Kidney (tissue), 13 donors: ENCODE measurements at regions not wholly inside any gene's neighbourhood (a gene's known extent, or its start where the extent isn't known, plus 50 kb on each side); places are given as distances from the start of the nearest gene placed in this dataset.

Experiments used
- DNase-seq, 5 donors: peaks; one replicate each; pipeline ENCODE4 v3.0.0-alpha.2; 2013 to 2020
- FAIRE-seq: peaks from 2 replicates; lab custom pipeline; 2012; peaks lifted over from hg19 to GRCh38; lab: Jason Lieb, UNC
- H3K27ac ChIP-seq, 2 donors: one replicate each; pipeline ENCODE4 v1.7.0; 2013; ENCODE audit warnings: low read depth in 2 of 2, low read length in 2 of 2, inconsistent platforms in 1 of 2
- H3K27me3 ChIP-seq: one replicate; pipeline ENCODE4 v1.7.1; 2013; ENCODE audit warnings: low read length, inconsistent platforms; ENCODE audit not compliant: control insufficient read depth, insufficient read depth
- H3K36me3 ChIP-seq, 3 donors: one replicate each; pipeline versions ENCODE4 v1.7.0 to v1.7.1; 2013; ENCODE audit warnings: low read length in 3 of 3, control low read depth in 1 of 3, inconsistent platforms in 1 of 3; ENCODE audit not compliant: insufficient read depth in 3 of 3, control insufficient read depth in 2 of 3
- H3K4me1 ChIP-seq, 3 donors: one replicate each; pipeline versions ENCODE4 v1.7.0 to v1.7.1; 2013; ENCODE audit warnings: low read length in 3 of 3, inconsistent platforms in 1 of 3, low read depth in 1 of 3; ENCODE audit not compliant: control insufficient read depth in 2 of 3, insufficient read depth in 2 of 3
- H3K4me3 ChIP-seq, 3 donors: one replicate each; pipeline versions ENCODE4 v1.7.0 to v1.8.1; 2013; ENCODE audit warnings: low read length in 3 of 3, control low read depth in 1 of 3, inconsistent platforms in 1 of 3
- H3K9ac ChIP-seq, 3 donors: one replicate each; pipeline versions ENCODE4 v1.7.0 to v1.7.1; 2013; ENCODE audit warnings: low read length in 3 of 3, control low read depth in 1 of 3, inconsistent platforms in 1 of 3
- H3K9me3 ChIP-seq, 3 donors: one replicate each; pipeline versions ENCODE4 v1.7.0 to v1.7.1; 2013; ENCODE audit warnings: low read length in 3 of 3, control low read depth in 1 of 3, inconsistent platforms in 1 of 3; ENCODE audit not compliant: control insufficient read depth in 2 of 3, insufficient read depth in 1 of 3
- CTCF ChIP-seq: IDR thresholded peaks from 3 replicates; pipeline ENCODE4 v1.5.1; 2012; ENCODE audit warnings: mild to moderate bottlenecking, moderate library complexity, borderline replicate concordance; ENCODE audit not compliant: insufficient read depth; ENCODE audit errors: extremely low read depth
- intact Hi-C: fragments of 100-400 bp; cut with DNase I; formaldehyde crosslinking; loops from one replicate; pipeline ENCODE4 v1.11.1; 2022
- donor health status: control.
- donor health status: control.
- donor health status: control.
- donor health status: control.
- donor health status: control.
- donor health status: DM: yes; HTN: yes; CAD: no.
- donor health status: Normal renal cell carcinoma (clear cell type).

- FAIRE-seq (no peak), DNase-seq (no peak)
- no peaks in the 10 kb centered on the region for H3K9me3 ChIP-seq
- no peaks in the 10 kb centered on the region for H3K4me1 ChIP-seq
- no peak for TF ChIP-seq CTCF
- intact Hi-C loops = no loop called here
- H3K27me3 ChIP-seq = no peaks in the 10 kb centered on the region
- H3K27ac ChIP-seq = no peak overlapping the region
- no peaks in the 10 kb centered on the region for H3K36me3 ChIP-seq
- H3K9ac ChIP-seq = no peak overlapping the region
- H3K4me3 ChIP-seq = no peak overlapping the region
Measured at GRCh38 chrX:43527801-43528200, 128.3 kb upstream of the MAOA start.

GRCh38 chrX:43530837-43531236 is 125.3 kb upstream of the MAOA start:
- no peak overlapping the region for H3K9ac ChIP-seq
- no peak for TF ChIP-seq CTCF
- H3K4me3 ChIP-seq = no peak overlapping the region
- DNase-seq (no peak), FAIRE-seq (peak; percentile 23)
- H3K9me3 ChIP-seq = no peaks in the 10 kb centered on the region
- H3K36me3 ChIP-seq = no peaks in the 10 kb centered on the region
- no peak overlapping the region for H3K27ac ChIP-seq
- intact Hi-C loops = no loop called here
- H3K27me3 ChIP-seq = no peaks in the 10 kb centered on the region
- H3K4me1 ChIP-seq = no peaks in the 10 kb centered on the region

GRCh38 chrX:43540318-43540717 is 115.8 kb upstream of the MAOA start:
- H3K27ac ChIP-seq = no peak overlapping the region
- no peaks in the 10 kb centered on the region for H3K9me3 ChIP-seq
- no peaks in the 10 kb centered on the region for H3K36me3 ChIP-seq
- no peak overlapping the region for H3K4me3 ChIP-seq
- FAIRE-seq (no peak), DNase-seq (no peak)
- no peak for TF ChIP-seq CTCF
- intact Hi-C loops = no loop called here
- H3K27me3 ChIP-seq = no peaks in the 10 kb centered on the region
- no peak overlapping the region for H3K9ac ChIP-seq
- no peaks in the 10 kb centered on the region for H3K4me1 ChIP-seq

GRCh38 chrX:43551590-43551989 is 104.5 kb upstream of the MAOA start:
- Histone ChIP-seq H3K36me3 (no peaks in the 10 kb centered on the region), H3K27me3 (peaks cover 1% of the 10 kb centered on the region), H3K9ac (no peak overlapping the region), H3K27ac (no peak overlapping the region), H3K9me3 (no peaks in the 10 kb centered on the region), H3K4me3 (no peak overlapping the region), H3K4me1 (peaks cover 0 to 3% (median 0%) of the 10 kb centered on the region in 3 donors)
- no peak for TF ChIP-seq CTCF
- intact Hi-C loops = loop anchor here (10.0 kb wide), 1 partner anchor 203 kb away; no protein-coding TSS in a partner anchor
- peak in 1 of 5 donors; percentile 53 for DNase-seq
- no peak for FAIRE-seq
